ENCODE measurements at regions not wholly inside any gene's neighbourhood (a gene's known extent, or its start where the extent isn't known, plus 50 kb on each side); places are given as distances from the start of the nearest gene placed in this dataset.

DNA sequence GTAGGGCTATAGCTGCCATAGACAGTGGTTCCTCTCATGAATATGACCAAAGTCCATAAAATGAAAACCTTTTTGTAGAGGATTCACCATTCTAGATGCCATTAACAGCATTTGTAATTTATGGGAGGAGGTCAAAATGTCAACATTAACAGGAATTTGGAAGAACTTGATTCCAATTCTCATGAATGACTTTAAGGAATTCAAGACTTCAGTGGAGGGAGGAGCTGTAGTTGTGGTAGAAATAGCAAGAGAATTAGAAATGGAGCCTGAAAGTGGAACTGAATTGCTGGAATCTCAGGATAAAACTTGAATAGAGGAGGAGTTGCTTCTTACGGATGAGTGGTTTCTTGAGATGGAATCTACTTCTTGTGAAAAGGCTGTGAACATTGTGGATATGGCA, 65.4 kb upstream of the ESRRG start:
- Mint-ChIP-seq H3K4me3 (no peak overlapping the region), H3K9me3 (peaks cover 0 to 3% (median 0%) of the 10 kb centered on the region in 3 donors), H3K36me3 (no peaks in the 10 kb centered on the region), H3K4me1 (no peaks in the 10 kb centered on the region), H3K27ac (no peak overlapping the region), H3K27me3 (no peaks in the 10 kb centered on the region)
- CTCF ChIA-PET, result no interaction called here
- WGBS (ENCODE audit: insufficient coverage), result 100% methylated on average over 1 of the region's 1 CpG
- no peaks in the 10 kb centered on the region for H3K4me1 ChIP-seq (ENCODE audit: control insufficient read depth in 1 of 2, extremely low read depth in 1 of 2, insufficient read depth in 2 of 2, low read length in 2 of 2)
- no peaks in the 10 kb centered on the region for H3K9me3 ChIP-seq
- no peak overlapping the region for H3K27ac ChIP-seq (ENCODE audit: low read length)
- H3K36me3 ChIP-seq (ENCODE audit: control insufficient read depth in 2 of 2, extremely low read depth in 1 of 2, insufficient read depth in 1 of 2, low read length in 1 of 2), result no peaks in the 10 kb centered on the region
- POLR2A ChIA-PET, result no interaction called here
- no peaks in the 10 kb centered on the region for H3K27me3 ChIP-seq (replicated peaks in 1 of 2; ENCODE audit: control insufficient read depth in 2 of 2, extremely low read depth in 1 of 2, insufficient read depth in 2 of 2, low read length in 1 of 2)
- H3K4me3 ChIP-seq (ENCODE audit: control insufficient read depth in 1 of 2, extremely low read depth in 1 of 2, low read length in 1 of 2), result no peak overlapping the region
- ATAC-seq (replicated peaks in 1 of 4) (no peak), DNase-seq (no peak)

DNA sequence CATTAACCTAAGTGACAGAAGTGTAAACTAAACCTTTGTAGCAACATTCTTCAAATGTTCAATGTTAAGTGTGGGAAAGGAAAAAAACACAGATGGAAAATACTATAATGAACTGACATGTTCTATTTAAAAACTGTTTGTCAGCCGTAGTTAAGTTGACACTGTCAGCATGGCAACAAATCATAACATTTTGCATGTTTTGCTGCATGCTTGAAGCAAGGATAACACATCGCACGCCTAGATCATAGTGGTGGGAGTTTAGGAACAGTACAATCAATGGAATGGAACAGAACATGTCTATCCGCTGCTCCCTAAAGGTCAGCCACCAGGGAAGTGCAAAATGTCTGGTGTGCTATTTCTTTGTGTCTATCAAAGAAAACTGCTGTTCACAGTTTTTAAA, 62.5 kb upstream of the ESRRG start:
- ATAC-seq (replicated peaks in 1 of 4) (no peak), DNase-seq (no peak)
- peaks cover 0 to 3% (median 0%) of the 10 kb centered on the region in 3 donors for H3K9me3 Mint-ChIP-seq
- POLR2A ChIA-PET, result no interaction called here
- Histone ChIP-seq H3K36me3 (ENCODE audit: control insufficient read depth in 2 of 2, extremely low read depth in 1 of 2, insufficient read depth in 1 of 2, low read length in 1 of 2) (no peaks in the 10 kb centered on the region), H3K4me1 (ENCODE audit: control insufficient read depth in 1 of 2, extremely low read depth in 1 of 2, insufficient read depth in 2 of 2, low read length in 2 of 2) (no peaks in the 10 kb centered on the region), H3K4me3 (ENCODE audit: control insufficient read depth in 1 of 2, extremely low read depth in 1 of 2, low read length in 1 of 2) (no peak overlapping the region), H3K9me3 (no peaks in the 10 kb centered on the region), H3K27me3 (replicated peaks in 1 of 2; ENCODE audit: control insufficient read depth in 2 of 2, extremely low read depth in 1 of 2, insufficient read depth in 2 of 2, low read length in 1 of 2) (no peaks in the 10 kb centered on the region), H3K27ac (ENCODE audit: low read length) (no peak overlapping the region)
- H3K27me3 Mint-ChIP-seq, result no peaks in the 10 kb centered on the region
- H3K36me3 Mint-ChIP-seq, result no peaks in the 10 kb centered on the region
- CTCF ChIA-PET, result no interaction called here
- WGBS (ENCODE audit: insufficient coverage), result 71% methylated on average over 1 of the region's 4 CpGs
- no peaks in the 10 kb centered on the region for H3K4me1 Mint-ChIP-seq
- no peak overlapping the region for H3K4me3 Mint-ChIP-seq
- no peak overlapping the region for H3K27ac Mint-ChIP-seq

DNA sequence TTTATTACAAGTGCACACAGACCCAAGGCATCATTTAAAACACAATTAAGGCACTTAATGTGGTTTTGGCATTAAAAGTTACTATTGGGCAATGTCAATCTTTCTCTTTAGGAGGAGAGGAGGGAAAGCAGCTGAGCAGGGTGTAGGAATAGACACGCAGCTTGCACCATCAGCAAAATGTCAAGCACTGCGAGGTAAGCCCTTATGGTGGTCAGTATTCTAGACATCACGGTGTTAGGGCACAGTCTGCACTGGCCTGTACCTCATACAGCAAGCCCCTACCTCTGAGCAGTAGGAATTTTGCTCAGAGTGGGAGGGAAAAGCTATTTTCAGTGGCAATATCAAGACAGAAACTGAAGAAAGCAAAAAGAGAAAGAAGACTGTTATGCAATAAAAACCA, 62.0 kb upstream of the ESRRG start:
- Histone ChIP-seq H3K4me3 (ENCODE audit: control insufficient read depth in 1 of 2, extremely low read depth in 1 of 2, low read length in 1 of 2) (no peak overlapping the region), H3K27me3 (replicated peaks in 1 of 2; ENCODE audit: control insufficient read depth in 2 of 2, extremely low read depth in 1 of 2, insufficient read depth in 2 of 2, low read length in 1 of 2) (no peaks in the 10 kb centered on the region), H3K9me3 (no peaks in the 10 kb centered on the region), H3K4me1 (ENCODE audit: control insufficient read depth in 1 of 2, extremely low read depth in 1 of 2, insufficient read depth in 2 of 2, low read length in 2 of 2) (no peaks in the 10 kb centered on the region), H3K36me3 (ENCODE audit: control insufficient read depth in 2 of 2, extremely low read depth in 1 of 2, insufficient read depth in 1 of 2, low read length in 1 of 2) (no peaks in the 10 kb centered on the region), H3K27ac (ENCODE audit: low read length) (no peak overlapping the region)
- Mint-ChIP-seq H3K9me3 (peaks cover 0 to 3% (median 0%) of the 10 kb centered on the region in 3 donors), H3K36me3 (no peaks in the 10 kb centered on the region), H3K27ac (no peak overlapping the region), H3K4me3 (no peak overlapping the region), H3K27me3 (no peaks in the 10 kb centered on the region), H3K4me1 (no peaks in the 10 kb centered on the region)
- ChIA-PET CTCF (no interaction called here), POLR2A (no interaction called here)
- DNase-seq (no peak), ATAC-seq (replicated peaks in 1 of 4) (no peak)
- WGBS (ENCODE audit: insufficient coverage), result no CpG with 5 or more reads among the region's 3 CpGs

GRCh38 chr1:216779686-216780085, 56.5 kb upstream of the ESRRG start:
- H3K4me3 Mint-ChIP-seq, result no peak overlapping the region
- Histone ChIP-seq H3K27ac (ENCODE audit: low read length) (no peak overlapping the region), H3K9me3 (no peaks in the 10 kb centered on the region), H3K4me3 (ENCODE audit: control insufficient read depth in 1 of 2, extremely low read depth in 1 of 2, low read length in 1 of 2) (no peak overlapping the region), H3K4me1 (ENCODE audit: control insufficient read depth in 1 of 2, extremely low read depth in 1 of 2, insufficient read depth in 2 of 2, low read length in 2 of 2) (no peaks in the 10 kb centered on the region), H3K27me3 (replicated peaks in 1 of 2; ENCODE audit: control insufficient read depth in 2 of 2, extremely low read depth in 1 of 2, insufficient read depth in 2 of 2, low read length in 1 of 2) (no peaks in the 10 kb centered on the region), H3K36me3 (ENCODE audit: control insufficient read depth in 2 of 2, extremely low read depth in 1 of 2, insufficient read depth in 1 of 2, low read length in 1 of 2) (no peaks in the 10 kb centered on the region)
- H3K4me1 Mint-ChIP-seq, result no peaks in the 10 kb centered on the region
- DNase-seq (no peak), ATAC-seq (replicated peaks in 1 of 4) (no peak)
- no peaks in the 10 kb centered on the region for H3K36me3 Mint-ChIP-seq
- peaks cover 8 to 15% (median 11%) of the 10 kb centered on the region in 3 donors for H3K9me3 Mint-ChIP-seq
- no peaks in the 10 kb centered on the region for H3K27me3 Mint-ChIP-seq
- H3K27ac Mint-ChIP-seq, result no peak overlapping the region
- POLR2A ChIA-PET, result no interaction called here
- CTCF ChIA-PET, result no interaction called here

GRCh38 chr1:216778737-216779136, 55.5 kb upstream of the ESRRG start:
- H3K9me3 Mint-ChIP-seq, result peaks cover 8 to 15% (median 11%) of the 10 kb centered on the region in 3 donors
- ChIA-PET POLR2A (no interaction called here), CTCF (no interaction called here)
- no peaks in the 10 kb centered on the region for H3K27me3 Mint-ChIP-seq
- no CpG with 5 or more reads among the region's 1 CpG for WGBS (ENCODE audit: insufficient coverage)
- H3K36me3 ChIP-seq (ENCODE audit: control insufficient read depth in 2 of 2, extremely low read depth in 1 of 2, insufficient read depth in 1 of 2, low read length in 1 of 2), result no peaks in the 10 kb centered on the region
- no peaks in the 10 kb centered on the region for H3K36me3 Mint-ChIP-seq
- no peak overlapping the region for H3K27ac ChIP-seq (ENCODE audit: low read length)
- no peaks in the 10 kb centered on the region for H3K9me3 ChIP-seq
- H3K4me3 ChIP-seq (ENCODE audit: control insufficient read depth in 1 of 2, extremely low read depth in 1 of 2, low read length in 1 of 2), result no peak overlapping the region
- H3K4me1 Mint-ChIP-seq, result no peaks in the 10 kb centered on the region
- no peak for DNase-seq
- no peaks in the 10 kb centered on the region for H3K27me3 ChIP-seq (replicated peaks in 1 of 2; ENCODE audit: control insufficient read depth in 2 of 2, extremely low read depth in 1 of 2, insufficient read depth in 2 of 2, low read length in 1 of 2)
- no peak overlapping the region for H3K4me3 Mint-ChIP-seq
- H3K4me1 ChIP-seq (ENCODE audit: control insufficient read depth in 1 of 2, extremely low read depth in 1 of 2, insufficient read depth in 2 of 2, low read length in 2 of 2), result no peaks in the 10 kb centered on the region
- H3K27ac Mint-ChIP-seq, result no peak overlapping the region
- ATAC-seq (replicated peaks in 1 of 4), result no peak

DNA sequence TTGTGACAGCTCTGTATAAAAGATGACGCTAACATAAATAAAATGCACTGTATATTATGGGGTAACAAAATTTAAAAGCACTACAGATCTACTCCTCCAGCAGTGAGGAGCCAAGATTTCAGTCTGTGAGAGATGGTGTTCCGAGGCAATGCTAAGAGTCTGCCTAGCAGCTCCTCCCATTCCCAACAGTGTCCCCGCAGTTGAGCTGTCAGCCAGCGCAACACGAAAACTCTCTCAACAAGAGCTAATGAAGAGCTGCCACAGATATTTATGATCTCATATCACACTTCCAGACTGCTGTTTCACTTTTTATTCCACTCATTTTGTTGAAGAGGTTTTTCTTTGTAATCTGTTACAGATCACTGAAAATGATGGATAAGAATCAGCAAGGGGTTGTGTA, 53.9 kb upstream of the ESRRG start:
- H3K4me3 ChIP-seq (ENCODE audit: control insufficient read depth in 1 of 2, extremely low read depth in 1 of 2, low read length in 1 of 2), result no peak overlapping the region
- H3K36me3 ChIP-seq (ENCODE audit: control insufficient read depth in 2 of 2, extremely low read depth in 1 of 2, insufficient read depth in 1 of 2, low read length in 1 of 2), result no peaks in the 10 kb centered on the region
- no peaks in the 10 kb centered on the region for H3K9me3 ChIP-seq
- H3K27ac ChIP-seq (ENCODE audit: low read length), result no peak overlapping the region
- ChIA-PET CTCF (no interaction called here), POLR2A (no interaction called here)
- H3K4me3 Mint-ChIP-seq, result no peak overlapping the region
- H3K27ac Mint-ChIP-seq, result no peak overlapping the region
- H3K36me3 Mint-ChIP-seq, result no peaks in the 10 kb centered on the region
- H3K27me3 ChIP-seq (replicated peaks in 1 of 2; ENCODE audit: control insufficient read depth in 2 of 2, extremely low read depth in 1 of 2, insufficient read depth in 2 of 2, low read length in 1 of 2), result no peaks in the 10 kb centered on the region
- no peak for DNase-seq
- ATAC-seq (replicated peaks in 1 of 4), result no peak
- no peaks in the 10 kb centered on the region for H3K27me3 Mint-ChIP-seq
- WGBS (ENCODE audit: insufficient coverage), result 100% methylated on average over 1 of the region's 5 CpGs
- no peaks in the 10 kb centered on the region for H3K4me1 ChIP-seq (ENCODE audit: control insufficient read depth in 1 of 2, extremely low read depth in 1 of 2, insufficient read depth in 2 of 2, low read length in 2 of 2)
- no peaks in the 10 kb centered on the region for H3K4me1 Mint-ChIP-seq
- peaks cover 8 to 15% (median 11%) of the 10 kb centered on the region in 3 donors for H3K9me3 Mint-ChIP-seq

Data from T-cell (primary cell).